HCT116 (cell line): ENCODE measurements at regions not wholly inside any gene's neighbourhood (a gene's known extent, or its start where the extent isn't known, plus 50 kb on each side); places are given as distances from the start of the nearest gene placed in this dataset.
"Not testable (repeated sequence)": the region's sequence is repeated elsewhere in the genome, so short reads cannot be mapped to it uniquely, and the experiment has no call there.

Experiments used
- ATAC-seq: fragments of 200-7000 bp; cut with Tn5 transposase; 2 replicates; pipeline ENCODE4 v1.9.1; 2020; ENCODE audit warnings: mild to moderate bottlenecking, moderate library complexity
- BruUV-seq: library from RNA; stranded (reverse); fragments of 400-500 nt; replicated peaks from 2 replicates; lab custom pipeline; 2021; lab: Mats Ljungman, UMichigan
- CTCF ChIA-PET: fragments of 300-600 bp; sonication (Branson Sonifier 250); formaldehyde crosslinking; loops from one replicate; lab custom pipeline; 2021; ENCODE audit warnings: antibody characterized with exemption; lab: Charles Lee
- POLR2A ChIA-PET: fragments of 300-600, 350-600 bp; sonication (Branson Sonifier 250); formaldehyde crosslinking; loops from one replicate; lab custom pipeline; 2021; ENCODE audit warnings: antibody characterized with exemption; lab: Charles Lee
- RAD21 ChIA-PET, 2 experiments: fragments of 300-600 bp; sonication (Branson Sonifier 250); formaldehyde crosslinking; loops; one replicate each; lab custom pipeline; 2023; ENCODE audit warnings: low total read pairs in 2 of 2; ENCODE audit not compliant: uncharacterized antibody in 2 of 2, unreplicated experiment in 2 of 2, low non-redundant PET in 1 of 2; lab: Charles Lee
- DNase-seq: peaks from one replicate; pipeline ENCODE4 v3.0.0-alpha.2; 2010; ENCODE audit warnings: low read depth, low spot score
- H2AFZ ChIP-seq: fragments of 200-600 bp; shearing (Covaris generic), sonication (generic); 2 replicates; pipeline ENCODE4 v1.6.1; 2017; ENCODE audit warnings: low read depth, mixed run types, mixed read lengths, antibody characterized with exemption, low read length; ENCODE audit not compliant: poor library complexity, severe bottlenecking
- H3K27ac ChIP-seq: 2 replicates; pipeline ENCODE4 v1.5.1; 2012; ENCODE audit warnings: low read depth, low read length
- H3K27me3 ChIP-seq: fragments of 200-600 bp; sonication (generic); 2 replicates; pipeline ENCODE4 v1.6.1; 2016; ENCODE audit warnings: mixed run types, low read length, mixed read lengths; ENCODE audit not compliant: insufficient read depth
- H3K36me3 ChIP-seq, 2 experiments: fragments of 200-500 bp in 1 of 2; fragments of 200-600 bp in 1 of 2; sonication (Bioruptor generic) in 1 of 2; sonication (generic) in 1 of 2; 2 replicates each; pipeline versions ENCODE4 v1.5.1 to v1.6.1; 2014 to 2016; ENCODE audit warnings: low read length in 2 of 2, inconsistent platforms in 1 of 2, mixed read lengths in 1 of 2, mixed run types in 1 of 2; ENCODE audit not compliant: insufficient read depth in 2 of 2, control insufficient read depth in 1 of 2
- H3K4me1 ChIP-seq, 2 experiments: fragments of 200-600 bp in 1 of 2; sonication (generic) in 1 of 2; 2 replicates each; pipeline versions ENCODE4 v1.5.1 to v1.6.1; 2012 to 2017; ENCODE audit warnings: low read length in 2 of 2, inconsistent platforms in 1 of 2, mild to moderate bottlenecking in 1 of 2, mixed read lengths in 1 of 2, mixed run types in 1 of 2, moderate library complexity in 1 of 2; ENCODE audit not compliant: insufficient read depth in 2 of 2, control insufficient read depth in 1 of 2
- H3K4me2 ChIP-seq: fragments of 200-600 bp; sonication (generic); 2 replicates; pipeline ENCODE4 v1.6.1; 2017; ENCODE audit warnings: mixed run types, low read length, mixed read lengths
- H3K4me3 ChIP-seq, 2 experiments: fragments of 200-600 bp in 1 of 2; sonication (generic) in 1 of 2; replicated peaks in 1 of 2; 2 replicates each; pipeline ENCODE4 v1.5.1; 2011 to 2016; ENCODE audit warnings: low read length in 2 of 2, control low read depth in 1 of 2, low read depth in 1 of 2, mild to moderate bottlenecking in 1 of 2, mixed read lengths in 1 of 2, mixed run types in 1 of 2
- H3K79me2 ChIP-seq: fragments of 200-600 bp; sonication (generic); 2 replicates; pipeline ENCODE4 v1.6.1; 2017; ENCODE audit warnings: mild to moderate bottlenecking, mixed run types, low read length, moderate library complexity, mixed read lengths; ENCODE audit not compliant: insufficient read depth
- H3K9ac ChIP-seq: fragments of 200-600 bp; sonication (generic); 2 replicates; pipeline ENCODE4 v1.6.1; 2016; ENCODE audit warnings: low read length, mixed read lengths
- H3K9me2 ChIP-seq: fragments of 200-600 bp; sonication (generic), shearing (Covaris generic); 2 replicates; pipeline ENCODE4 v1.6.1; 2017; ENCODE audit warnings: mixed run types, mild to moderate bottlenecking, moderate library complexity; ENCODE audit not compliant: insufficient read depth
- H3K9me3 ChIP-seq, 2 experiments: fragments of 200-500 bp in 1 of 2; fragments of 200-600 bp in 1 of 2; sonication (Bioruptor generic) in 1 of 2; sonication (generic) in 1 of 2; 2 replicates each; pipeline ENCODE4 v1.6.1; 2014 to 2017; ENCODE audit warnings: low read length in 2 of 2, mixed read lengths in 2 of 2, inconsistent platforms in 1 of 2, low read depth in 1 of 2, mild to moderate bottlenecking in 1 of 2, mixed run types in 1 of 2, moderate library complexity in 1 of 2; ENCODE audit not compliant: control insufficient read depth in 1 of 2, insufficient read depth in 1 of 2
- H4K20me1 ChIP-seq: fragments of 200-600 bp; sonication (generic), shearing (Covaris generic); 2 replicates; pipeline ENCODE4 v1.6.1; 2017; ENCODE audit warnings: mixed run types, mild to moderate bottlenecking, moderate library complexity; ENCODE audit not compliant: insufficient read depth
- CBX3 ChIP-seq: IDR thresholded peaks from 2 replicates; pipeline ENCODE4 v1.6.1; 2012; ENCODE audit warnings: low read depth
- EZH2 ChIP-seq: fragments of 200-600 bp; sonication (generic); IDR thresholded peaks from 2 replicates; pipeline ENCODE4 v1.6.1; 2017; ENCODE audit warnings: antibody characterized with exemption, mixed run types
- JUND ChIP-seq: IDR thresholded peaks from 2 replicates; pipeline ENCODE4 v1.6.1; 2012
- POLR2A ChIP-seq: IDR thresholded peaks from 2 replicates; pipeline ENCODE4 v1.7.0; 2011; ENCODE audit warnings: borderline replicate concordance; ENCODE audit not compliant: insufficient read depth, insufficient read length; ENCODE audit errors: extremely low read depth
- RAD21 ChIP-seq: IDR thresholded peaks from 2 replicates; pipeline ENCODE4 v1.6.1; 2012; ENCODE audit warnings: low read depth, mild to moderate bottlenecking
- SIN3A ChIP-seq: IDR thresholded peaks from 2 replicates; pipeline ENCODE4 v1.6.1; 2012; ENCODE audit warnings: low read depth
- SP1 ChIP-seq: IDR thresholded peaks from 2 replicates; pipeline ENCODE4 v1.6.1; 2012; ENCODE audit warnings: low read depth
- SRF ChIP-seq: IDR thresholded peaks from 2 replicates; pipeline ENCODE4 v1.6.1; 2012; ENCODE audit warnings: low read depth
- YY1 ChIP-seq: IDR thresholded peaks from 2 replicates; pipeline ENCODE4 v1.6.1; 2011; ENCODE audit warnings: low read length, low read depth, moderate library complexity, mild to moderate bottlenecking; ENCODE audit not compliant: insufficient replicate concordance; ENCODE audit errors: extremely low read depth
- intact Hi-C: fragments of 100-400 bp; cut with micrococcal nuclease; formaldehyde crosslinking; loops from 2 replicates; pipeline ENCODE4 v1.10.0; 2022
- TF ChIP-seq, protein P1 (sequence below): IDR thresholded peaks from 2 replicates; pipeline ENCODE4 v1.6.1; 2012
- TF ChIP-seq, protein P2 (sequence below): IDR thresholded peaks from 2 replicates; pipeline ENCODE4 v1.6.1; 2012
- TF ChIP-seq, protein P3 (sequence below): IDR thresholded peaks from 2 replicates; pipeline ENCODE4 v1.6.1; 2012; ENCODE audit warnings: low read depth

DNA sequence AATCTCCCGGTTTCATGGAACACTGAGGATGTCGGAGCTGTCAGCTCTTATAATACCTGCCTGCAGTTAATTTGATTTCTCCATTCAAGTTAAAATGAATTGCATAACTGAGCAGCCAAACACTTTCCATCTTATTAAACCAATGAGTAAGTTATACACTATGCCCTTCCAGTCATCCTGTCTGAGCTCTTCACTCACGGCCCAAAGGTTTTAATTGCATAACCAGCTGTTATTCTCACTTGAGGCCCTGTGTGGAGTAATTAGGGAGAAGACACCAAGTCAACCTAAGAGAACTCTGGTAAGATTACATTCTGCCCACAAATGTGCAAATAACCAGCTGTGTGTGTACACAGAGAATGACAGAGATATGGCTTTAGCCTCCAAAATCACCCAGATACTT lies 303.5 kb downstream of the TBC1D4 start:
- ATAC-seq (no peak), DNase-seq (no peak)
- H3K4me2 ChIP-seq: no peak overlapping the region
- H3K9me3 ChIP-seq: no peaks in the 10 kb centered on the region
- no peaks in the 10 kb centered on the region for H3K27me3 ChIP-seq
- no peak overlapping the region for H2AFZ ChIP-seq
- RAD21 ChIA-PET: no interaction called here
- no peaks in the 10 kb centered on the region for H3K9me2 ChIP-seq
- TF ChIP-seq SIN3A (no peak), POLR2A (no peak)
- CTCF ChIA-PET: interaction anchor here (0.7 kb wide), 1 partner anchor 41 kb away, joined by 6 read pairs; no protein-coding TSS in a partner anchor
- no peaks in the 10 kb centered on the region for H3K79me2 ChIP-seq
- H3K4me3 ChIP-seq: no peak overlapping the region
- H4K20me1 ChIP-seq: no peaks in the 10 kb centered on the region
- H3K27ac ChIP-seq: no peak overlapping the region
- H3K36me3 ChIP-seq: no peaks in the 10 kb centered on the region
- BruUV-seq: no TSS peak
- no peak overlapping the region for H3K9ac ChIP-seq
- POLR2A ChIA-PET: no interaction called here
- intact Hi-C loops: no loop called here
- H3K4me1 ChIP-seq: no peaks in the 10 kb centered on the region

DNA sequence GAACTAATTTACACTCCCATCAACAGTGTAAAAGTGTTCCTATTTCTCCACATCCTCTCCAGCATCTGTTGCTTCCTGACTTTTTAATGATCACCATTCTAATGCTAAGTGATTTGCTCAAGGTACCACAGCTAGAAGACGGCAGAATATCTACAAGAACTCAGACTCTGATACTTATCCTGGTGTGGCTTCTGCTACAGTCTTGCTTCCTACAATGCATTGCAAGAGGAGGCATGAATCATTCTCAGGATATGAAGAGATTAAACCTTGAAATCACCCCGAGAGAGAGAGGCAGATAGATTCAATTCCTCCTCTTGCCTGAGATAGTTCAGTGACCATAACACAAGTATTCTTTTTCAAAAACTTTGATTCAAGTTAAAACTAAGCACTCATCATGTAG lies 306.4 kb downstream of the TBC1D4 start:
- no peak for ATAC-seq
- no peak for DNase-seq
- Histone ChIP-seq H4K20me1 (no peaks in the 10 kb centered on the region), H3K9ac (no peak overlapping the region), H3K36me3 (no peaks in the 10 kb centered on the region), H2AFZ (no peak overlapping the region), H3K27ac (no peak overlapping the region), H3K9me2 (no peaks in the 10 kb centered on the region), H3K27me3 (no peaks in the 10 kb centered on the region), H3K9me3 (no peaks in the 10 kb centered on the region), H3K79me2 (no peaks in the 10 kb centered on the region), H3K4me3 (no peak overlapping the region), H3K4me1 (no peaks in the 10 kb centered on the region), H3K4me2 (no peak overlapping the region)
- CTCF ChIA-PET: no interaction called here
- RAD21 ChIA-PET: no interaction called here
- POLR2A ChIA-PET: no interaction called here
- TF ChIP-seq EZH2 (no peak), SP1 (no peak), SRF (no peak), CBX3 (no peak), YY1 (no peak), RAD21 (no peak), SIN3A (no peak), POLR2A (no peak), JUND (no peak)
- TF ChIP-seq, protein P1, sequence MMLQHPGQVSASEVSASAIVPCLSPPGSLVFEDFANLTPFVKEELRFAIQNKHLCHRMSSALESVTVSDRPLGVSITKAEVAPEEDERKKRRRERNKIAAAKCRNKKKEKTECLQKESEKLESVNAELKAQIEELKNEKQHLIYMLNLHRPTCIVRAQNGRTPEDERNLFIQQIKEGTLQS: no peak
- TF ChIP-seq, protein P2, sequence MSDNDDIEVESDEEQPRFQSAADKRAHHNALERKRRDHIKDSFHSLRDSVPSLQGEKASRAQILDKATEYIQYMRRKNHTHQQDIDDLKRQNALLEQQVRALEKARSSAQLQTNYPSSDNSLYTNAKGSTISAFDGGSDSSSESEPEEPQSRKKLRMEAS: no peak
- TF ChIP-seq, protein P3, sequence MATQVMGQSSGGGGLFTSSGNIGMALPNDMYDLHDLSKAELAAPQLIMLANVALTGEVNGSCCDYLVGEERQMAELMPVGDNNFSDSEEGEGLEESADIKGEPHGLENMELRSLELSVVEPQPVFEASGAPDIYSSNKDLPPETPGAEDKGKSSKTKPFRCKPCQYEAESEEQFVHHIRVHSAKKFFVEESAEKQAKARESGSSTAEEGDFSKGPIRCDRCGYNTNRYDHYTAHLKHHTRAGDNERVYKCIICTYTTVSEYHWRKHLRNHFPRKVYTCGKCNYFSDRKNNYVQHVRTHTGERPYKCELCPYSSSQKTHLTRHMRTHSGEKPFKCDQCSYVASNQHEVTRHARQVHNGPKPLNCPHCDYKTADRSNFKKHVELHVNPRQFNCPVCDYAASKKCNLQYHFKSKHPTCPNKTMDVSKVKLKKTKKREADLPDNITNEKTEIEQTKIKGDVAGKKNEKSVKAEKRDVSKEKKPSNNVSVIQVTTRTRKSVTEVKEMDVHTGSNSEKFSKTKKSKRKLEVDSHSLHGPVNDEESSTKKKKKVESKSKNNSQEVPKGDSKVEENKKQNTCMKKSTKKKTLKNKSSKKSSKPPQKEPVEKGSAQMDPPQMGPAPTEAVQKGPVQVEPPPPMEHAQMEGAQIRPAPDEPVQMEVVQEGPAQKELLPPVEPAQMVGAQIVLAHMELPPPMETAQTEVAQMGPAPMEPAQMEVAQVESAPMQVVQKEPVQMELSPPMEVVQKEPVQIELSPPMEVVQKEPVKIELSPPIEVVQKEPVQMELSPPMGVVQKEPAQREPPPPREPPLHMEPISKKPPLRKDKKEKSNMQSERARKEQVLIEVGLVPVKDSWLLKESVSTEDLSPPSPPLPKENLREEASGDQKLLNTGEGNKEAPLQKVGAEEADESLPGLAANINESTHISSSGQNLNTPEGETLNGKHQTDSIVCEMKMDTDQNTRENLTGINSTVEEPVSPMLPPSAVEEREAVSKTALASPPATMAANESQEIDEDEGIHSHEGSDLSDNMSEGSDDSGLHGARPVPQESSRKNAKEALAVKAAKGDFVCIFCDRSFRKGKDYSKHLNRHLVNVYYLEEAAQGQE: no peak
- intact Hi-C loops: no loop called here
- BruUV-seq: no TSS peak

DNA sequence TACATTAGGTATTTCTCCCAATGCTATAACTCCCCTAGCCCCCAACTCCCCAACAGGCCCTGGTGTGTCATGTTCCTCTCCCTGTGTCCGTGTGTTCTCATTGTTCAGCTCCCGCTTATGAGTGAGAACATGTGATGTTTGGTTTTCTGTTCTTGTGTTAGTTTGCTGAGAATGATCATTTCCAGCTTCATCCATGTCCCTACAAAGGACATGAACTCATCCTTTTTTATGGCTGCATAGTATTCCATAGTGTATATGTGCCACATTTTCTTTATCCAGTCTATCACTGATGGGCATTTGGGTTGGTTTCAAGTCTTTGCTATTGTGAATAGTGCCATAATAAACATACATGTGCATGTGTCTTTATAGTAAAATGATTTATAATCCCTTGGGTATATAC lies 306.9 kb downstream of the TBC1D4 start:
- H3K79me2 ChIP-seq, H3K4me2 ChIP-seq, H3K9me2 ChIP-seq, H3K27ac ChIP-seq, RAD21 ChIA-PET, H3K4me3 ChIP-seq, H3K9ac ChIP-seq, H2AFZ ChIP-seq, CTCF ChIA-PET, ATAC-seq, intact Hi-C loops, DNase-seq, H3K9me3 ChIP-seq, H3K36me3 ChIP-seq, BruUV-seq, H3K27me3 ChIP-seq, H3K4me1 ChIP-seq, H4K20me1 ChIP-seq, POLR2A ChIA-PET: not testable (repeated sequence)
